ENCODE measurements at regions not wholly inside any gene's neighbourhood (a gene's known extent, or its start where the extent isn't known, plus 50 kb on each side); places are given as distances from the start of the nearest gene placed in this dataset.

DNA sequence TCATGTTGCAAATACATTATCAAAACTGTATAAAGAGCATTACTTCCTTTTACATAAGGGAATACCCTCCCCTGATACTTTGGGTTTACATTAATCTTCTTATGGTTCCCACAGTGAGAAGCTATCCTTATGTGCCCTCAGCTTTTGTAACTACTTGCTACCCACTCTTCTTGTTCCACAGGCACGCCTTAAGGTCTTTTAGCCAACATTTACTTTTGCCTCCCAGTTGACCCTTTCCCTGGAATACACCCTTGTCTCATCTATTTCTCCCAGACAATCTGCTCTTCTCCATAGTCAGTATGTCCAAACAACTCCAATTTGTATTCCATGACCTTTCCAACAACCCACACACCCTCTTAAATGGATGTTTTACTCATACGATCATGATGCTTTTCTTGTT is 116.8 kb upstream of the COL8A1 start:
- H3K9me3 ChIP-seq, result no peaks in the 10 kb centered on the region
- no peaks in the 10 kb centered on the region for H3K36me3 ChIP-seq
- no peak overlapping the region for H3K4me3 ChIP-seq
- DNase-seq, result no peak
- intact Hi-C loops (cut with DNase I), result no loop called here
- TF ChIP-seq, protein P1, sequence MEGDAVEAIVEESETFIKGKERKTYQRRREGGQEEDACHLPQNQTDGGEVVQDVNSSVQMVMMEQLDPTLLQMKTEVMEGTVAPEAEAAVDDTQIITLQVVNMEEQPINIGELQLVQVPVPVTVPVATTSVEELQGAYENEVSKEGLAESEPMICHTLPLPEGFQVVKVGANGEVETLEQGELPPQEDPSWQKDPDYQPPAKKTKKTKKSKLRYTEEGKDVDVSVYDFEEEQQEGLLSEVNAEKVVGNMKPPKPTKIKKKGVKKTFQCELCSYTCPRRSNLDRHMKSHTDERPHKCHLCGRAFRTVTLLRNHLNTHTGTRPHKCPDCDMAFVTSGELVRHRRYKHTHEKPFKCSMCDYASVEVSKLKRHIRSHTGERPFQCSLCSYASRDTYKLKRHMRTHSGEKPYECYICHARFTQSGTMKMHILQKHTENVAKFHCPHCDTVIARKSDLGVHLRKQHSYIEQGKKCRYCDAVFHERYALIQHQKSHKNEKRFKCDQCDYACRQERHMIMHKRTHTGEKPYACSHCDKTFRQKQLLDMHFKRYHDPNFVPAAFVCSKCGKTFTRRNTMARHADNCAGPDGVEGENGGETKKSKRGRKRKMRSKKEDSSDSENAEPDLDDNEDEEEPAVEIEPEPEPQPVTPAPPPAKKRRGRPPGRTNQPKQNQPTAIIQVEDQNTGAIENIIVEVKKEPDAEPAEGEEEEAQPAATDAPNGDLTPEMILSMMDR (IDR thresholded peaks at IDR 0.05), result no peak
- TF ChIP-seq POLR2AphosphoS5 (IDR thresholded peaks at IDR 0.05) (no peak), EP300 (IDR thresholded peaks at IDR 0.05) (no peak), POLR2A (IDR thresholded peaks at IDR 0.05) (no peak)
- no peaks in the 10 kb centered on the region for H3K27me3 ChIP-seq
- no peak overlapping the region for H3K27ac ChIP-seq
- H3K4me1 ChIP-seq, result no peaks in the 10 kb centered on the region
- 78 to 88% methylated on average over 2 of the region's 2 CpGs for WGBS, 2 donors

DNA sequence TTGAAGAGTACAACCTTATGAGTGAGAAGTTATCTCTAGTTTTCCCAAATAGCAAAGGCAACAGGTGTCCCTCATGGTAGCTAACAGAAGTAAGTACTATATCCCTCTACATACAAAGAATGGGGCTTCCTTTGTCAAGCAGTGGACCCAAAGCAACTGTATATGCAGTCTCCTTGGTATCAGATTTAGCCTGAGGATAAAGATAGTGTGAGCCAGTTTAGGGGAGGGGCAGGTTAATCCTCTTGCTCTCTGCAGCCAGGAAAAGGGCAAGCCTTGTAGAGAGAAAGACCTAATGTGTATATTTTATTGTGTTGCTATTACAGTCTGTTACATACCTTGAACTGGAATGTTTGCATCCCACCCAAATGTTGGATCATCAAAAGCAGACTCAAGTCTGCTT is 117.9 kb upstream of the COL8A1 start:
- intact Hi-C loops (cut with DNase I), result no loop called here
- TF ChIP-seq, protein P1 (IDR thresholded peaks at IDR 0.05), result no peak
- TF ChIP-seq POLR2A (IDR thresholded peaks at IDR 0.05) (no peak), POLR2AphosphoS5 (IDR thresholded peaks at IDR 0.05) (no peak), EP300 (IDR thresholded peaks at IDR 0.05) (no peak)
- H3K9me3 ChIP-seq, result no peaks in the 10 kb centered on the region
- H3K4me3 ChIP-seq, result no peak overlapping the region
- H3K36me3 ChIP-seq, result no peaks in the 10 kb centered on the region
- no peak overlapping the region for H3K27ac ChIP-seq
- no peaks in the 10 kb centered on the region for H3K27me3 ChIP-seq
- no peak for DNase-seq
- H3K4me1 ChIP-seq, result no peaks in the 10 kb centered on the region

DNA sequence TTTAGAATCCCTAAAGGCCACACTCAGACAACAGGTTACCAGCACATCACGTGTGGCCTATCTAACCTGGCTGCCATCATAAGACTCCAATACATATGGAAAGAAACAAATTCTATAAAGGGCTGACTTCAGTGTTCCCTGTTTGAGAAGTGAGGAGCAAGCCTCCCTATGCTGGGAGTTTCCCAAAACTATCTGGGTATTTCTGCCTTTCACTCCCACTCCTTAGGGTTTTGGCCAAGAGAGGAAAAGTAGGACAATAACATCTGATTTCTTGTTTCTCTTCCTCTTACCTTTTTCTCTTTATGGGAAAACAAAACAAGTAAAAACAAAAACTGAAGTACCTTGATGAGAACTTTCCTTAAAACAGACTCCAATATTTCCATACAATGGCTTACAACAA is 121.5 kb upstream of the COL8A1 start:
- Histone ChIP-seq H3K36me3 (no peaks in the 10 kb centered on the region), H3K27ac (no peak overlapping the region), H3K27me3 (no peaks in the 10 kb centered on the region), H3K9me3 (no peaks in the 10 kb centered on the region), H3K4me1 (no peaks in the 10 kb centered on the region), H3K4me3 (no peak overlapping the region)
- TF ChIP-seq, protein P1 (IDR thresholded peaks at IDR 0.05), result no peak
- intact Hi-C loops (cut with DNase I), result loop anchor here (10.0 kb wide), 1 partner anchor 48 kb away; no protein-coding TSS in a partner anchor
- no peak for DNase-seq
- WGBS, 2 donors, result 92 to 94% methylated on average over 1 of the region's 1 CpG

DNA sequence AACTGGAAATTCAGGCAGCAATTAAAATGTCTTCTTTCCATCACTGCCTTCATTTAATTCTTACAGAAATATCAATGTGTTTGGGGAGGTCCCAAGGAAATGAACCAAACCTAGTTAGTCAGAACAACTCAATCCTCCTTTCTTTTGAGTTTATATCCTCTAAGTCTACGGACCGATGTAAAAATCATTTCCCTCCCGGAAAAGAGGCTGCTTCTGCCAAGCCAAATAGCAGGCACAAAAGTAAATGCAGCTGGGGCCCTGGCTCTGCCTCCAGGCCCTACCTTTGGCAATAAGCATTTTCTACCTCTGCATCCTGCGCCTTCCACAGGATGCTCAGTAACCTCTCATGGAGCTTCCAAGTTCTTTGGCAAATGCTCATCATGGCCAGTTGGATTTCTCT is 122.5 kb upstream of the COL8A1 start:
- Histone ChIP-seq H3K4me1 (no peaks in the 10 kb centered on the region), H3K9me3 (no peaks in the 10 kb centered on the region), H3K4me3 (no peak overlapping the region), H3K36me3 (no peaks in the 10 kb centered on the region), H3K27me3 (no peaks in the 10 kb centered on the region), H3K27ac (no peak overlapping the region)
- intact Hi-C loops (cut with DNase I), result loop anchor here (10.0 kb wide), 1 partner anchor 49 kb away; no protein-coding TSS in a partner anchor
- DNase-seq, result no peak
- TF ChIP-seq EP300 (IDR thresholded peaks at IDR 0.05) (no peak), POLR2AphosphoS5 (IDR thresholded peaks at IDR 0.05) (no peak), POLR2A (IDR thresholded peaks at IDR 0.05) (no peak)
- TF ChIP-seq, protein P1 (IDR thresholded peaks at IDR 0.05), result no peak
- WGBS, 2 donors, result 77 to 85% methylated on average over 4 of the region's 4 CpGs

DNA sequence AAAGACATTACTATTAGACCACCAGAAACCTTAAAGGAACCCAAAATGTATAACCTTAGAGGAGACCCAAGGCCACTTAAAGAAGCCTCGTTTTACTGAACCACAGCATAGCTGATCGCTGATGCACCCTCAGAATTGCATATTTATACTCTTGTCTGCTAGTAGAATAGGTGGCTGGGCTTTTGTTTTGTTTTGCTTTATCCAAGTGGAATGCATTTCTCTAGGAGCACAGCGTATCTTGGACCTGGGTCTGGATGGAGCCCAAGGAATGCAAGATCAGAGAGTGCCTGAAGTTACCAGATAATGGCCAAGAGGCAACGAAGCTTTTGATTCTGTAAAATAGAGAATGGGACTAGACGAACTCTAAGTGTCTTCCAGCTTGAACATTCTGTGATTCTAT is 129.2 kb upstream of the COL8A1 start:
- WGBS, 2 donors, result 75 to 81% methylated on average over 5 of the region's 5 CpGs
- TF ChIP-seq POLR2A (IDR thresholded peaks at IDR 0.05) (no peak), EP300 (IDR thresholded peaks at IDR 0.05) (no peak), POLR2AphosphoS5 (IDR thresholded peaks at IDR 0.05) (no peak)
- TF ChIP-seq, protein P1 (IDR thresholded peaks at IDR 0.05), result no peak
- H3K4me1 ChIP-seq, result peaks cover 0 to 20% (median 9%) of the 10 kb centered on the region in 4 donors
- no peak overlapping the region for H3K4me3 ChIP-seq
- H3K27ac ChIP-seq, result no peak overlapping the region
- no peaks in the 10 kb centered on the region for H3K9me3 ChIP-seq
- DNase-seq, result no peak
- H3K36me3 ChIP-seq, result no peaks in the 10 kb centered on the region
- no peaks in the 10 kb centered on the region for H3K27me3 ChIP-seq
- intact Hi-C loops (cut with DNase I), result no loop called here

Measured in sigmoid colon (tissue), 6 donors.